HepG2 (cell line): ENCODE measurements at regions not wholly inside any gene's neighbourhood (a gene's known extent, or its start where the extent isn't known, plus 50 kb on each side); places are given as distances from the start of the nearest gene placed in this dataset.

ENCODE experiments used
- HMGXB4 ChIP-seq, 2 experiments: sonication (generic) in 1 of 2; formaldehyde crosslinking in 1 of 2; IDR thresholded peaks; 2 replicates each; pipeline versions ENCODE4 v1.4.0 to v1.6.1; 2018 to 2020; ENCODE audit warnings: missing genetic modification reagents in 2 of 2, borderline replicate concordance in 1 of 2, low read depth in 1 of 2, mild to moderate bottlenecking in 1 of 2, missing biosample characterization in 1 of 2
- ZFP90 ChIP-seq: sonication (generic); formaldehyde crosslinking; IDR thresholded peaks from 2 replicates; pipeline ENCODE4 v1.8.0; 2022; ENCODE audit warnings: missing genetic modification reagents, mild to moderate bottlenecking, inconsistent platforms, borderline replicate concordance
- ZNF18 ChIP-seq: sonication (generic); formaldehyde crosslinking; IDR thresholded peaks from 2 replicates; pipeline ENCODE4 v1.8.0; 2022; ENCODE audit warnings: mild to moderate bottlenecking, missing genetic modification reagents; ENCODE audit not compliant: insufficient replicate concordance
- ZNF414 ChIP-seq: sonication (generic); formaldehyde crosslinking; IDR thresholded peaks from 2 replicates; pipeline ENCODE4 v1.5.0; 2020; ENCODE audit warnings: missing genetic modification reagents
- ZNF432 ChIP-seq: sonication (generic); formaldehyde crosslinking; IDR thresholded peaks from 2 replicates; pipeline ENCODE4 v1.5.0; 2020; ENCODE audit warnings: missing genetic modification reagents, mild to moderate bottlenecking, borderline replicate concordance

- TF ChIP-seq ZNF18 (CRISPR knock-in tag), result no peak
- TF ChIP-seq ZNF414 (CRISPR knock-in tag), result no peak
- TF ChIP-seq ZFP90 (CRISPR knock-in tag), result no peak
- no peak for TF ChIP-seq HMGXB4 (CRISPR knock-in tag; IDR thresholded peaks at IDR 0.05; ENCODE audit: borderline replicate concordance in 1 of 2, low read depth in 1 of 2)
- no peak for TF ChIP-seq ZNF432 (CRISPR knock-in tag)
- TF ChIP-seq, all 625 proteins: peak for 0
These were observed 105.2 kb upstream of the GADD45A start (continued) for GRCh38 chr1:67579623-67580394.
